ENCODE measurements at regions not wholly inside any gene's neighbourhood (a gene's known extent, or its start where the extent isn't known, plus 50 kb on each side); places are given as distances from the start of the nearest gene placed in this dataset.
A peak's percentile ranks its signal among the peaks of the same experiment; 100 is the strongest.
"Not testable (repeated sequence)": the region's sequence is repeated elsewhere in the genome, so short reads cannot be mapped to it uniquely, and the experiment has no call there.

DNA sequence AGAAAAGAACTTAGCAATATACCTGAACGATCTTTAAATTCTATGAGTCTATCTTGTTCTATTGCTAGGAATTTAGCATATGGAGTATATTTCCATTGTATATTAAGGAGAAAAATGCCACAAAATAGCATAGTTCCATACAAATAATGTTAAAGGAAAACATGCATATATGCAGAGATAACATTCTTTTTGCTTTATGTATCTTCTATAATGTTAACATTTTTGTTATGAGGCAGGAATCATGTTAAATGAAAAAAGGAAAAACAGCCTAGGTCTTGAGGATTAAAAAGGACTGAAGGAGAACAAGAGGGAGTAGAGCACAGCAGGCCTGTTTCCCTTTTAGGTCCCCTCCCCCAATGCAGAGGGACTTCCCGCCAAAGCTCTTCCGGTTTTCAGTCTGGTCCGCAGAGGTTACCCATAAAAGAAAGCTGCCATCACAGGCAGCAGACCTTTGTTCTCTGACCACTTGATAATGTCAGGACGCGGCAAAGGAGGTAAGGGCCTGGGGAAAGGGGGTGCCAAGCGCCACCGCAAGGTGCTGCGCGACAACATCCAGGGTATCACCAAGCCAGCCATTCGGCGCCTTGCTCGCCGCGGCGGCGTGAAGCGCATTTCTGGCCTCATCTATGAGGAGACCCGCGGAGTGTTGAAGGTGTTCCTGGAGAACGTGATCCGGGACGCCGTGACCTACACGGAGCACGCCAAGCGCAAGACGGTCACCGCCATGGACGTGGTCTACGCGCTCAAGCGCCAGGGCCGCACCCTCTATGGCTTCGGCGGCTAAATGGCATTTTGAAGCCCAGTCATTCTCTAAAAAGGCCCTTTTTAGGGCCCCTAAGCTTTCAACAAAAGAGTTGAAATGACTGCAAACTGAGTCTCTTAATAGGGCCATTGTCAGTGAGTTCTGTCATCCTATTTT, 108.4 kb upstream of the PRSS16 start:
- no peaks in the 10 kb centered on the region for H3K9me2 ChIP-seq (replicated peaks; ENCODE audit: insufficient read depth, low read length)
- H3K79me2 ChIP-seq (ENCODE audit: low read length): peaks cover 16% of the 10 kb centered on the region
- H3K9me3 ChIP-seq (ENCODE audit: low read length): no peaks in the 10 kb centered on the region
- peaks cover 49% of the 10 kb centered on the region for H3K4me1 ChIP-seq (ENCODE audit: low read length)
- peak; percentile 92 for DNase-seq
- no peak overlapping the region for H2AFZ ChIP-seq (ENCODE audit: low read length)
- H3K27me3 ChIP-seq (ENCODE audit: low read length): no peaks in the 10 kb centered on the region
- 0 out of 2 replicates have a peak, but pooled peaks cover 8% of the 10 kb centered on the region for H3K36me3 ChIP-seq (ENCODE audit: insufficient read depth, low read length)
- H3K27ac ChIP-seq (ENCODE audit: low read length): peak overlapping the region; percentile 77
- peak overlapping the region; percentile 68 for H3K4me2 ChIP-seq (ENCODE audit: low read depth, low read length, poor library complexity, severe bottlenecking)
- H3K9ac ChIP-seq (ENCODE audit: low read length): peak overlapping the region; percentile 70
- H4K20me1 ChIP-seq (ENCODE audit: insufficient read depth, low read depth, low read length): no peaks in the 10 kb centered on the region
- H3K4me3 ChIP-seq (ENCODE audit: low read length): peak overlapping the region; percentile 65

- H3K27me3 ChIP-seq (ENCODE audit: low read length): no peaks in the 10 kb centered on the region
- H3K9me3 ChIP-seq (ENCODE audit: low read length): no peaks in the 10 kb centered on the region
- H3K79me2 ChIP-seq (ENCODE audit: low read length): peaks cover 19% of the 10 kb centered on the region
- H3K4me1 ChIP-seq (ENCODE audit: low read length): peaks cover 51% of the 10 kb centered on the region
- 0 out of 2 replicates have a peak, but pooled peaks cover 8% of the 10 kb centered on the region for H3K36me3 ChIP-seq (ENCODE audit: insufficient read depth, low read length)
- H3K9me2 ChIP-seq (replicated peaks; ENCODE audit: insufficient read depth, low read length): no peaks in the 10 kb centered on the region
- peak overlapping the region; percentile 65 for H3K4me3 ChIP-seq (ENCODE audit: low read length)
- peak; percentile 75 for DNase-seq
- H3K9ac ChIP-seq (ENCODE audit: low read length): peak overlapping the region; percentile 70
- no peak overlapping the region for H2AFZ ChIP-seq (ENCODE audit: low read length)
- no peaks in the 10 kb centered on the region for H4K20me1 ChIP-seq (ENCODE audit: insufficient read depth, low read depth, low read length)
- H3K4me2 ChIP-seq (ENCODE audit: low read depth, low read length, poor library complexity, severe bottlenecking): peak overlapping the region; percentile 68
- peak overlapping the region; percentile 77 for H3K27ac ChIP-seq (ENCODE audit: low read length)
Measured at GRCh38 chr6:27139756-27140579, 107.5 kb upstream of the PRSS16 start.

GRCh38 chr6:27140999-27141528, 106.4 kb upstream of the PRSS16 start:
- peak overlapping the region; percentile 57 for H3K27ac ChIP-seq (ENCODE audit: low read length)
- peak overlapping the region; percentile 66 for H3K4me2 ChIP-seq (ENCODE audit: low read depth, low read length, poor library complexity, severe bottlenecking)
- peak overlapping the region; percentile 45 for H3K4me3 ChIP-seq (ENCODE audit: low read length)
- H3K9ac ChIP-seq (ENCODE audit: low read length): peak overlapping the region; percentile 47
- no peak overlapping the region for H2AFZ ChIP-seq (ENCODE audit: low read length)
- 0 out of 2 replicates have a peak, but pooled peaks cover 8% of the 10 kb centered on the region for H3K36me3 ChIP-seq (ENCODE audit: insufficient read depth, low read length)
- H3K79me2 ChIP-seq (ENCODE audit: low read length): peaks cover 19% of the 10 kb centered on the region
- no peak for DNase-seq
- H3K9me3 ChIP-seq (ENCODE audit: low read length): no peaks in the 10 kb centered on the region
- H3K4me1 ChIP-seq (ENCODE audit: low read length): peaks cover 61% of the 10 kb centered on the region
- H4K20me1 ChIP-seq (ENCODE audit: insufficient read depth, low read depth, low read length): no peaks in the 10 kb centered on the region
- no peaks in the 10 kb centered on the region for H3K27me3 ChIP-seq (ENCODE audit: low read length)
- no peaks in the 10 kb centered on the region for H3K9me2 ChIP-seq (replicated peaks; ENCODE audit: insufficient read depth, low read length)

DNA sequence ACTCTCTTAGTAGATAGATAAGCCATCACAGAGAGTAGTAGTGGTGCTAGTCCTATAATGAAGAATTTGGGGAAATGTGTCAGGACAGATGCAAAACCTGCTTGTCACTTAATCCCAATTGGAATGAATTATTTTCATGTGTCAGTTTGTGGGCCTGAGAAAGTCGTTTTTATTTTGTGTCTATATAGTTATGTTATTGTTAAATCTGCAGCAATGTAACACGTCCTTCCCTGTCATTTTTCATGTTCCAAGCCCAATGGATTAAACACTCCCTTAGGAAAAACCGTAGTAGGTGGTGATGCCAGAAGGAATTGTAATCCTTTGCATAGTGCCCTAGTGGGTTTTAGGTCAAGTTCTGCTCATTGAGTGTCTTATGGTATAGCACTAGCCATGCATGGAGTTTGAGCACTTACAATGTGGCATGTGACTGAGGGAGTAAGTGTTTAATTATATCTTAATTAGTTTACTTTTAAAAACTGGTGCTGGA, 105.9 kb upstream of the PRSS16 start:
- Histone ChIP-seq H3K4me3 (ENCODE audit: low read length) (peak overlapping the region; percentile 45), H3K4me1 (ENCODE audit: low read length) (peaks cover 63% of the 10 kb centered on the region)
- peak; percentile 57 for DNase-seq

DNA sequence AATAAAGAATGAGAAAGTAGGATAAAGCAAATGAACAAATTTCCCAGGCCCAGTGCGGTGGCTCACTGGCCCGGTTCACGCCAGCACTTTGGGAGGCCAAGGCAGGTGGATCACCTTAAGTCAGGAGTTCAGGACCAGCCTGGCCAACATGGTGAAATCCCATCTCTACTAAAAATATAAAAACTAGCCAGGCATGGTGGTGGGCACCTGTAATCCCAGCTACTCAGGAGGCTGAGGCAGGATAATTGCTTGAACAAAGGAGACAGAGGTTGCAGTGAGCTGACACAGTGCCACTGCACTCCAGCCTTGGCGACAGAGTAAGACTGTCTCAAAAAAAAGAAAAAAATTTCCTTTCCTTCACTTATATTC, 104.5 kb upstream of the PRSS16 start:
- Histone ChIP-seq H3K79me2 (ENCODE audit: low read length) (peaks cover 19% of the 10 kb centered on the region), H3K27ac (ENCODE audit: low read length) (peak overlapping the region; percentile 31; the same call in 1 of the 2 replicates), H3K4me2 (ENCODE audit: low read depth, low read length, poor library complexity, severe bottlenecking) (peak overlapping the region; percentile 80), H3K4me1 (ENCODE audit: low read length) (peaks cover 70% of the 10 kb centered on the region)
- not testable (repeated sequence) for H3K36me3 ChIP-seq (ENCODE audit: insufficient read depth, low read length); DNase-seq; H3K9me3 ChIP-seq (ENCODE audit: low read length); H3K9ac ChIP-seq (ENCODE audit: low read length); H3K27me3 ChIP-seq (ENCODE audit: low read length); H3K4me3 ChIP-seq (ENCODE audit: low read length); H2AFZ ChIP-seq (ENCODE audit: low read length); H4K20me1 ChIP-seq (ENCODE audit: insufficient read depth, low read depth, low read length); H3K9me2 ChIP-seq (replicated peaks; ENCODE audit: insufficient read depth, low read length)

More for the DNA sequence above, 105.9 kb upstream of the PRSS16 start:
- Histone ChIP-seq H3K79me2 (ENCODE audit: low read length) (peaks cover 19% of the 10 kb centered on the region), H3K27ac (ENCODE audit: low read length) (peak overlapping the region; percentile 57), H3K27me3 (ENCODE audit: low read length) (no peaks in the 10 kb centered on the region), H3K36me3 (ENCODE audit: insufficient read depth, low read length) (0 out of 2 replicates have a peak, but pooled peaks cover 8% of the 10 kb centered on the region), H3K4me2 (ENCODE audit: low read depth, low read length, poor library complexity, severe bottlenecking) (peak overlapping the region; percentile 66), H3K9ac (ENCODE audit: low read length) (peak overlapping the region; percentile 47), H4K20me1 (ENCODE audit: insufficient read depth, low read depth, low read length) (no peaks in the 10 kb centered on the region), H3K9me3 (ENCODE audit: low read length) (no peaks in the 10 kb centered on the region), H3K9me2 (replicated peaks; ENCODE audit: insufficient read depth, low read length) (no peaks in the 10 kb centered on the region), H2AFZ (ENCODE audit: low read length) (no peak overlapping the region)

- Histone ChIP-seq H3K4me3 (ENCODE audit: low read length) (no peak overlapping the region; the same call in 1 of the 2 replicates), H3K79me2 (ENCODE audit: low read length) (peaks cover 19% of the 10 kb centered on the region), H3K27ac (ENCODE audit: low read length) (peak overlapping the region; percentile 31; the same call in 1 of the 2 replicates)
Measured at GRCh38 chr6:27143474-27144026, 104.0 kb upstream of the PRSS16 start.

GRCh38 chr6:27144740-27145079, 102.8 kb upstream of the PRSS16 start:
- Histone ChIP-seq H3K4me2 (ENCODE audit: low read depth, low read length, poor library complexity, severe bottlenecking) (peak overlapping the region; percentile 80), H3K4me1 (ENCODE audit: low read length) (peaks cover 56% of the 10 kb centered on the region), H4K20me1 (ENCODE audit: insufficient read depth, low read depth, low read length) (no peaks in the 10 kb centered on the region), H3K27me3 (ENCODE audit: low read length) (no peaks in the 10 kb centered on the region), H3K9me3 (ENCODE audit: low read length) (no peaks in the 10 kb centered on the region), H3K4me3 (ENCODE audit: low read length) (peak overlapping the region; percentile 73), H3K27ac (ENCODE audit: low read length) (peak overlapping the region; percentile 95), H3K9ac (ENCODE audit: low read length) (no peak overlapping the region), H3K79me2 (ENCODE audit: low read length) (peaks cover 18% of the 10 kb centered on the region), H3K36me3 (ENCODE audit: insufficient read depth, low read length) (0 out of 2 replicates have a peak, but pooled peaks cover 3% of the 10 kb centered on the region), H3K9me2 (replicated peaks; ENCODE audit: insufficient read depth, low read length) (no peaks in the 10 kb centered on the region), H2AFZ (ENCODE audit: low read length) (no peak overlapping the region)
- peak; percentile 55 for DNase-seq

More at GRCh38 chr6:27143474-27144026, 104.0 kb upstream of the PRSS16 start:
- Histone ChIP-seq H2AFZ (ENCODE audit: low read length) (no peak overlapping the region), H3K36me3 (ENCODE audit: insufficient read depth, low read length) (0 out of 2 replicates have a peak, but pooled peaks cover 3% of the 10 kb centered on the region), H3K4me1 (ENCODE audit: low read length) (peaks cover 67% of the 10 kb centered on the region), H4K20me1 (ENCODE audit: insufficient read depth, low read depth, low read length) (no peaks in the 10 kb centered on the region), H3K9me3 (ENCODE audit: low read length) (no peaks in the 10 kb centered on the region), H3K9me2 (replicated peaks; ENCODE audit: insufficient read depth, low read length) (no peaks in the 10 kb centered on the region), H3K9ac (ENCODE audit: low read length) (peak overlapping the region; percentile 43), H3K4me2 (ENCODE audit: low read depth, low read length, poor library complexity, severe bottlenecking) (peak overlapping the region; percentile 80), H3K27me3 (ENCODE audit: low read length) (no peaks in the 10 kb centered on the region)
- DNase-seq: no peak
